HepG2 (cell line): ENCODE measurements at regions not wholly inside any gene's neighbourhood (a gene's known extent, or its start where the extent isn't known, plus 50 kb on each side); places are given as distances from the start of the nearest gene placed in this dataset.

Source experiments
- CEBPB ChIP-seq: IDR thresholded peaks from 2 replicates; pipeline ENCODE4 v1.6.1; 2011; ENCODE audit warnings: low read depth, low read length, improper control_type of control experiment, borderline replicate concordance
- HDAC2 ChIP-seq: sonication (generic); formaldehyde crosslinking; IDR thresholded peaks from 2 replicates; pipeline ENCODE4 v1.4.0; 2020; ENCODE audit warnings: missing genetic modification reagents
- KDM3A ChIP-seq: IDR thresholded peaks from 2 replicates; pipeline ENCODE4 v1.6.1; 2018; ENCODE audit warnings: low read depth, missing compliant biosample characterization
- MXD4 ChIP-seq: IDR thresholded peaks from 2 replicates; pipeline ENCODE4 v1.6.1; 2016; ENCODE audit warnings: mild to moderate bottlenecking, missing biosample characterization, missing genetic modification reagents
- NCOA1 ChIP-seq: sonication (generic); formaldehyde crosslinking; IDR thresholded peaks from 2 replicates; pipeline ENCODE4 v1.9.0; 2021; ENCODE audit warnings: missing genetic modification reagents
- YY1 ChIP-seq: IDR thresholded peaks from 2 replicates; pipeline ENCODE4 v1.6.1; 2011; ENCODE audit warnings: low read length, low read depth, moderate library complexity, mild to moderate bottlenecking; ENCODE audit not compliant: insufficient read depth, insufficient replicate concordance
- ZNF124 ChIP-seq: sonication (generic); formaldehyde crosslinking; IDR thresholded peaks from 2 replicates; pipeline ENCODE4 v1.4.0; 2020; ENCODE audit warnings: missing genetic modification reagents
- ZNF501 ChIP-seq: sonication (generic); formaldehyde crosslinking; IDR thresholded peaks from 2 replicates; pipeline ENCODE4 v1.5.1; 2020; ENCODE audit warnings: mild to moderate bottlenecking, moderate library complexity, missing genetic modification reagents
- ZNF670 ChIP-seq: sonication (generic); formaldehyde crosslinking; IDR thresholded peaks from 2 replicates; pipeline ENCODE4 v1.8.0; 2022; ENCODE audit warnings: mild to moderate bottlenecking, missing genetic modification reagents, borderline replicate concordance
- TF ChIP-seq, protein P1 (sequence below): sonication (generic); formaldehyde crosslinking; IDR thresholded peaks from 2 replicates; pipeline ENCODE4 v1.4.0; 2020; ENCODE audit warnings: missing genetic modification reagents
- TF ChIP-seq, protein P2 (sequence below): sonication (generic); formaldehyde crosslinking; IDR thresholded peaks from 2 replicates; pipeline ENCODE4 v1.5.0; 2020; ENCODE audit warnings: mild to moderate bottlenecking, missing genetic modification reagents, moderate library complexity

DNA sequence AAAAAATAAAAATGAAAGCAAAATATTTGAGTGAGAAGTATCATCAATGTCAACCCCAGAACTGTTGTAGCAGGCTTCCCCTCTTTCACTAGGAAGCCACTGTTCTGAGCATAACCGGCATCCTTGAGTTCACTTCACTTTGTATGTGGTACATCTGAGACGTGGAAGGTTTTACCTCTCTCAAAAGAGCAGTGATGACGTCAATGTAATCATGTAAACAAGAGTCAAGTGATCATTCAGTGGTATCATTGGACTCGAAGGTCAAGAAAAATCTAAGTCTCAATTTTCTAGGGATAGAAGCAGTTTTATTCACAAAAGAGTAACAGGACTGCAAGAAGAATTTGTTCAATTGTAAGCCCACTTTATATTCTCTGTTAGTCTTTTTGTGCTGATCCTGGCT, 339.8 kb upstream of the THRB start:
- TF ChIP-seq, protein P1, sequence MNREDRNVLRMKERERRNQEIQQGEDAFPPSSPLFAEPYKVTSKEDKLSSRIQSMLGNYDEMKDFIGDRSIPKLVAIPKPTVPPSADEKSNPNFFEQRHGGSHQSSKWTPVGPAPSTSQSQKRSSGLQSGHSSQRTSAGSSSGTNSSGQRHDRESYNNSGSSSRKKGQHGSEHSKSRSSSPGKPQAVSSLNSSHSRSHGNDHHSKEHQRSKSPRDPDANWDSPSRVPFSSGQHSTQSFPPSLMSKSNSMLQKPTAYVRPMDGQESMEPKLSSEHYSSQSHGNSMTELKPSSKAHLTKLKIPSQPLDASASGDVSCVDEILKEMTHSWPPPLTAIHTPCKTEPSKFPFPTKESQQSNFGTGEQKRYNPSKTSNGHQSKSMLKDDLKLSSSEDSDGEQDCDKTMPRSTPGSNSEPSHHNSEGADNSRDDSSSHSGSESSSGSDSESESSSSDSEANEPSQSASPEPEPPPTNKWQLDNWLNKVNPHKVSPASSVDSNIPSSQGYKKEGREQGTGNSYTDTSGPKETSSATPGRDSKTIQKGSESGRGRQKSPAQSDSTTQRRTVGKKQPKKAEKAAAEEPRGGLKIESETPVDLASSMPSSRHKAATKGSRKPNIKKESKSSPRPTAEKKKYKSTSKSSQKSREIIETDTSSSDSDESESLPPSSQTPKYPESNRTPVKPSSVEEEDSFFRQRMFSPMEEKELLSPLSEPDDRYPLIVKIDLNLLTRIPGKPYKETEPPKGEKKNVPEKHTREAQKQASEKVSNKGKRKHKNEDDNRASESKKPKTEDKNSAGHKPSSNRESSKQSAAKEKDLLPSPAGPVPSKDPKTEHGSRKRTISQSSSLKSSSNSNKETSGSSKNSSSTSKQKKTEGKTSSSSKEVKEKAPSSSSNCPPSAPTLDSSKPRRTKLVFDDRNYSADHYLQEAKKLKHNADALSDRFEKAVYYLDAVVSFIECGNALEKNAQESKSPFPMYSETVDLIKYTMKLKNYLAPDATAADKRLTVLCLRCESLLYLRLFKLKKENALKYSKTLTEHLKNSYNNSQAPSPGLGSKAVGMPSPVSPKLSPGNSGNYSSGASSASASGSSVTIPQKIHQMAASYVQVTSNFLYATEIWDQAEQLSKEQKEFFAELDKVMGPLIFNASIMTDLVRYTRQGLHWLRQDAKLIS (CRISPR knock-in tag), result no peak
- TF ChIP-seq ZNF670 (CRISPR knock-in tag), result no peak
- no peak for TF ChIP-seq HDAC2 (CRISPR knock-in tag)
- no peak for TF ChIP-seq MXD4
- no peak for TF ChIP-seq KDM3A
- TF ChIP-seq CEBPB, result no peak
- no peak for TF ChIP-seq NCOA1 (CRISPR knock-in tag)
- TF ChIP-seq, protein P2, sequence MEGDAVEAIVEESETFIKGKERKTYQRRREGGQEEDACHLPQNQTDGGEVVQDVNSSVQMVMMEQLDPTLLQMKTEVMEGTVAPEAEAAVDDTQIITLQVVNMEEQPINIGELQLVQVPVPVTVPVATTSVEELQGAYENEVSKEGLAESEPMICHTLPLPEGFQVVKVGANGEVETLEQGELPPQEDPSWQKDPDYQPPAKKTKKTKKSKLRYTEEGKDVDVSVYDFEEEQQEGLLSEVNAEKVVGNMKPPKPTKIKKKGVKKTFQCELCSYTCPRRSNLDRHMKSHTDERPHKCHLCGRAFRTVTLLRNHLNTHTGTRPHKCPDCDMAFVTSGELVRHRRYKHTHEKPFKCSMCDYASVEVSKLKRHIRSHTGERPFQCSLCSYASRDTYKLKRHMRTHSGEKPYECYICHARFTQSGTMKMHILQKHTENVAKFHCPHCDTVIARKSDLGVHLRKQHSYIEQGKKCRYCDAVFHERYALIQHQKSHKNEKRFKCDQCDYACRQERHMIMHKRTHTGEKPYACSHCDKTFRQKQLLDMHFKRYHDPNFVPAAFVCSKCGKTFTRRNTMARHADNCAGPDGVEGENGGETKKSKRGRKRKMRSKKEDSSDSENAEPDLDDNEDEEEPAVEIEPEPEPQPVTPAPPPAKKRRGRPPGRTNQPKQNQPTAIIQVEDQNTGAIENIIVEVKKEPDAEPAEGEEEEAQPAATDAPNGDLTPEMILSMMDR (CRISPR knock-in tag), result no peak
- no peak for TF ChIP-seq ZNF124
- TF ChIP-seq ZNF501 (CRISPR knock-in tag), result no peak
- TF ChIP-seq YY1, result no peak
